ENCODE measurements at regions not wholly inside any gene's neighbourhood (a gene's known extent, or its start where the extent isn't known, plus 50 kb on each side); places are given as distances from the start of the nearest gene placed in this dataset.

- Histone ChIP-seq H4K20me1 (ENCODE audit: control insufficient read depth, extremely low read depth, insufficient read depth, low read length) (no peaks in the 10 kb centered on the region), H3K36me3 (ENCODE audit: control insufficient read depth, insufficient read depth, low read length) (no peaks in the 10 kb centered on the region), H3K9ac (ENCODE audit: insufficient read depth, low read length) (no peak overlapping the region), H3K27ac (ENCODE audit: insufficient read depth, low read length) (no peak overlapping the region), H3K4me3 (replicated peaks in 1 of 4; ENCODE audit: control extremely low read depth in 1 of 4, insufficient read depth in 1 of 4, low read depth in 3 of 4, low read length in 4 of 4) (no peak overlapping the region), H3K9me3 (ENCODE audit: control insufficient read depth, insufficient read depth, low read depth, low read length) (no peaks in the 10 kb centered on the region), H3K4me1 (ENCODE audit: control insufficient read depth, extremely low read depth, insufficient read depth, low read length) (peaks cover 2% of the 10 kb centered on the region), H3K79me2 (ENCODE audit: control insufficient read depth, insufficient read depth, low read length) (no peaks in the 10 kb centered on the region), H2AFZ (ENCODE audit: low read length) (no peak overlapping the region), H3K4me2 (ENCODE audit: extremely low read depth, insufficient read depth, low read length) (no peak overlapping the region), H3K27me3 (ENCODE audit: control insufficient read depth, insufficient read depth, low read length) (no peaks in the 10 kb centered on the region)
- DNase-seq (ENCODE audit: low read depth in 2 of 2): peak; percentile 32 to 72
- no peak for TF ChIP-seq EZH2 (IDR thresholded peaks at IDR 0.05; ENCODE audit: low read length, missing control alignments)
- no peak for TF ChIP-seq CTCF (conservative IDR thresholded peaks at IDR 0.05 in 1 of 2, IDR thresholded peaks at IDR 0.05 in 1 of 2; ENCODE audit: low read depth in 1 of 2, low read length in 2 of 2)
These were observed 273.0 kb downstream of the CASP12 start for GRCh38 chr11:104625246-104625645.

- Histone ChIP-seq H4K20me1 (ENCODE audit: control insufficient read depth, extremely low read depth, insufficient read depth, low read length) (no peaks in the 10 kb centered on the region), H3K9ac (ENCODE audit: insufficient read depth, low read length) (no peak overlapping the region), H3K4me3 (replicated peaks in 1 of 4; ENCODE audit: control extremely low read depth in 1 of 4, insufficient read depth in 1 of 4, low read depth in 3 of 4, low read length in 4 of 4) (no peak overlapping the region), H3K27me3 (ENCODE audit: control insufficient read depth, insufficient read depth, low read length) (no peaks in the 10 kb centered on the region), H3K36me3 (ENCODE audit: control insufficient read depth, insufficient read depth, low read length) (no peaks in the 10 kb centered on the region), H3K9me3 (ENCODE audit: control insufficient read depth, insufficient read depth, low read depth, low read length) (no peaks in the 10 kb centered on the region), H3K4me2 (ENCODE audit: extremely low read depth, insufficient read depth, low read length) (no peak overlapping the region), H3K4me1 (ENCODE audit: control insufficient read depth, extremely low read depth, insufficient read depth, low read length) (peaks cover 2% of the 10 kb centered on the region), H3K27ac (ENCODE audit: insufficient read depth, low read length) (no peak overlapping the region), H2AFZ (ENCODE audit: low read length) (no peak overlapping the region), H3K79me2 (ENCODE audit: control insufficient read depth, insufficient read depth, low read length) (no peaks in the 10 kb centered on the region)
- TF ChIP-seq EZH2 (IDR thresholded peaks at IDR 0.05; ENCODE audit: low read length, missing control alignments) (no peak), CTCF (conservative IDR thresholded peaks at IDR 0.05 in 1 of 2, IDR thresholded peaks at IDR 0.05 in 1 of 2; ENCODE audit: low read depth in 1 of 2, low read length in 2 of 2) (no peak)
- DNase-seq (ENCODE audit: low read depth in 2 of 2): no peak
These were observed 274.2 kb downstream of the CASP12 start for GRCh38 chr11:104624021-104624420.

- Histone ChIP-seq H3K4me3 (replicated peaks in 1 of 4; ENCODE audit: control extremely low read depth in 1 of 4, insufficient read depth in 1 of 4, low read depth in 3 of 4, low read length in 4 of 4) (no peak overlapping the region), H3K9me3 (ENCODE audit: control insufficient read depth, insufficient read depth, low read depth, low read length) (no peaks in the 10 kb centered on the region), H3K27me3 (ENCODE audit: control insufficient read depth, insufficient read depth, low read length) (no peaks in the 10 kb centered on the region), H3K79me2 (ENCODE audit: control insufficient read depth, insufficient read depth, low read length) (no peaks in the 10 kb centered on the region), H3K36me3 (ENCODE audit: control insufficient read depth, insufficient read depth, low read length) (no peaks in the 10 kb centered on the region), H2AFZ (ENCODE audit: low read length) (no peak overlapping the region), H4K20me1 (ENCODE audit: control insufficient read depth, extremely low read depth, insufficient read depth, low read length) (no peaks in the 10 kb centered on the region), H3K9ac (ENCODE audit: insufficient read depth, low read length) (no peak overlapping the region), H3K27ac (ENCODE audit: insufficient read depth, low read length) (no peak overlapping the region), H3K4me2 (ENCODE audit: extremely low read depth, insufficient read depth, low read length) (no peak overlapping the region), H3K4me1 (ENCODE audit: control insufficient read depth, extremely low read depth, insufficient read depth, low read length) (peaks cover 2% of the 10 kb centered on the region)
- no peak for TF ChIP-seq CTCF (conservative IDR thresholded peaks at IDR 0.05 in 1 of 2, IDR thresholded peaks at IDR 0.05 in 1 of 2; ENCODE audit: low read depth in 1 of 2, low read length in 2 of 2)
- TF ChIP-seq EZH2 (IDR thresholded peaks at IDR 0.05; ENCODE audit: low read length, missing control alignments): no peak
- peak; percentile 44 to 68 for DNase-seq (ENCODE audit: low read depth in 2 of 2)
These were observed 274.7 kb downstream of the CASP12 start for GRCh38 chr11:104623518-104623917.
